Transverse colon (tissue), 4 donors: ENCODE measurements at regions not wholly inside any gene's neighbourhood (a gene's known extent, or its start where the extent isn't known, plus 50 kb on each side); places are given as distances from the start of the nearest gene placed in this dataset.

ENCODE experiments used
- POLR2A ChIP-seq: fragments of 450-650 bp; IDR thresholded peaks from one replicate; pipeline ENCODE4 v1.6.1; 2016; ENCODE audit warnings: antibody characterized with exemption, mild to moderate bottlenecking, moderate library complexity
- POLR2AphosphoS5 ChIP-seq, 3 donors: sonication (generic); formaldehyde crosslinking; IDR thresholded peaks; one replicate each; pipeline ENCODE4 v1.6.1; 2016; ENCODE audit warnings: antibody characterized with exemption in 3 of 3
- TF ChIP-seq, protein P1 (sequence below), 5 experiments: fragments of 200-600 bp in 3 of 5; fragments of 450-650 bp in 2 of 5; sonication (generic) in 3 of 5; IDR thresholded peaks; 1 replicate in 2 of 5; 2 replicates in 3 of 5; pipeline ENCODE4 v1.5.1; 2016 to 2017; ENCODE audit warnings: antibody characterized with exemption in 5 of 5, inconsistent platforms in 3 of 5, mild to moderate bottlenecking in 2 of 5, moderate library complexity in 1 of 5

GRCh38 chr6:9511157-9511556 is 903.7 kb downstream of the TFAP2A start:
- TF ChIP-seq, protein P1, sequence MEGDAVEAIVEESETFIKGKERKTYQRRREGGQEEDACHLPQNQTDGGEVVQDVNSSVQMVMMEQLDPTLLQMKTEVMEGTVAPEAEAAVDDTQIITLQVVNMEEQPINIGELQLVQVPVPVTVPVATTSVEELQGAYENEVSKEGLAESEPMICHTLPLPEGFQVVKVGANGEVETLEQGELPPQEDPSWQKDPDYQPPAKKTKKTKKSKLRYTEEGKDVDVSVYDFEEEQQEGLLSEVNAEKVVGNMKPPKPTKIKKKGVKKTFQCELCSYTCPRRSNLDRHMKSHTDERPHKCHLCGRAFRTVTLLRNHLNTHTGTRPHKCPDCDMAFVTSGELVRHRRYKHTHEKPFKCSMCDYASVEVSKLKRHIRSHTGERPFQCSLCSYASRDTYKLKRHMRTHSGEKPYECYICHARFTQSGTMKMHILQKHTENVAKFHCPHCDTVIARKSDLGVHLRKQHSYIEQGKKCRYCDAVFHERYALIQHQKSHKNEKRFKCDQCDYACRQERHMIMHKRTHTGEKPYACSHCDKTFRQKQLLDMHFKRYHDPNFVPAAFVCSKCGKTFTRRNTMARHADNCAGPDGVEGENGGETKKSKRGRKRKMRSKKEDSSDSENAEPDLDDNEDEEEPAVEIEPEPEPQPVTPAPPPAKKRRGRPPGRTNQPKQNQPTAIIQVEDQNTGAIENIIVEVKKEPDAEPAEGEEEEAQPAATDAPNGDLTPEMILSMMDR (IDR thresholded peaks at IDR 0.05), result no peak
- TF ChIP-seq POLR2A (no peak), POLR2AphosphoS5 (IDR thresholded peaks at IDR 0.05) (no peak)
